ENCODE measurements at regions not wholly inside any gene's neighbourhood (a gene's known extent, or its start where the extent isn't known, plus 50 kb on each side); places are given as distances from the start of the nearest gene placed in this dataset.

DNA sequence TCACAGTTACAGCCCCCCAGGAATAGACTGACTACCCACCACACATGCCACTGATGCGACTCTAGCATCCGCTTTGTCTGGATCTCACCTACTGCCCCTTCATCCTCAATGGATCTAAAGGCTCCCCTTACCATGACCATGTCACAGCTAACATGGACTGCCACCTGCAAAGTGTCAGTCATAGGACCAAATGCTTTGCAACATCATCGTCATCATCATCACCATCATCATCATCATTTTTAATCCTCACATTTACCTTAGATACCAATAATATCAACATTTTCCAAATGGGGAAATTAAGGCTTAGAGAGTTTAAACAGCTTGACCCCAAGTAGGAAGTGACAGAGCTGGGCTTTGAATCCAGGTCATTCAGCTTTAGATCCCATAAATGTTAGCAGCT is 60.1 kb upstream of the NEDD4L start:
- no peak for TF ChIP-seq POLR2A (IDR thresholded peaks at IDR 0.05)
- TF ChIP-seq, protein P1, sequence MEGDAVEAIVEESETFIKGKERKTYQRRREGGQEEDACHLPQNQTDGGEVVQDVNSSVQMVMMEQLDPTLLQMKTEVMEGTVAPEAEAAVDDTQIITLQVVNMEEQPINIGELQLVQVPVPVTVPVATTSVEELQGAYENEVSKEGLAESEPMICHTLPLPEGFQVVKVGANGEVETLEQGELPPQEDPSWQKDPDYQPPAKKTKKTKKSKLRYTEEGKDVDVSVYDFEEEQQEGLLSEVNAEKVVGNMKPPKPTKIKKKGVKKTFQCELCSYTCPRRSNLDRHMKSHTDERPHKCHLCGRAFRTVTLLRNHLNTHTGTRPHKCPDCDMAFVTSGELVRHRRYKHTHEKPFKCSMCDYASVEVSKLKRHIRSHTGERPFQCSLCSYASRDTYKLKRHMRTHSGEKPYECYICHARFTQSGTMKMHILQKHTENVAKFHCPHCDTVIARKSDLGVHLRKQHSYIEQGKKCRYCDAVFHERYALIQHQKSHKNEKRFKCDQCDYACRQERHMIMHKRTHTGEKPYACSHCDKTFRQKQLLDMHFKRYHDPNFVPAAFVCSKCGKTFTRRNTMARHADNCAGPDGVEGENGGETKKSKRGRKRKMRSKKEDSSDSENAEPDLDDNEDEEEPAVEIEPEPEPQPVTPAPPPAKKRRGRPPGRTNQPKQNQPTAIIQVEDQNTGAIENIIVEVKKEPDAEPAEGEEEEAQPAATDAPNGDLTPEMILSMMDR (IDR thresholded peaks at IDR 0.05): no peak
